Colon (tissue), 2 donors: ENCODE measurements at regions not wholly inside any gene's neighbourhood (a gene's known extent, or its start where the extent isn't known, plus 50 kb on each side); places are given as distances from the start of the nearest gene placed in this dataset.

Experiments
- FAIRE-seq: peaks from 2 replicates; lab custom pipeline; 2012; peaks lifted over from hg19 to GRCh38; lab: Jason Lieb, UNC
- donor health status: control.
- donor health status: control.

DNA sequence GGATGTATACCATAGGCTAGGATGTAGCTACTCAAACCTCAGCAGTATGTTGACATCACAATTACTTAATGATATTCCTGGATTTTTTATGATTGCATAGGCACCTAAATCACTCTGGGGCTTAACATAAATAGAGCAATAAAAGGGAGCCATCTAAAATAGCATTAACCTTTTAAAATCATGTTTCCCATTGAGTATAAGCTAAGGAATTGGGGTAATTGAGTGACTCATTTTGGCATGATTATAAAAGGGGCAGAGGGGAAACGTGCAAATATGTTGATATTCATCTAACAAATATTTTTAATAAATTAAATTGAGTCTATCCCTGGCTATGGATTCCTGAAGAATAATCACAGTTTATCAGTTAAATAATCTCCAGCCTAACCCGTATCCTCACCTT is 74.0 kb upstream of the ADGRF1 start:
- FAIRE-seq, result no peak

DNA sequence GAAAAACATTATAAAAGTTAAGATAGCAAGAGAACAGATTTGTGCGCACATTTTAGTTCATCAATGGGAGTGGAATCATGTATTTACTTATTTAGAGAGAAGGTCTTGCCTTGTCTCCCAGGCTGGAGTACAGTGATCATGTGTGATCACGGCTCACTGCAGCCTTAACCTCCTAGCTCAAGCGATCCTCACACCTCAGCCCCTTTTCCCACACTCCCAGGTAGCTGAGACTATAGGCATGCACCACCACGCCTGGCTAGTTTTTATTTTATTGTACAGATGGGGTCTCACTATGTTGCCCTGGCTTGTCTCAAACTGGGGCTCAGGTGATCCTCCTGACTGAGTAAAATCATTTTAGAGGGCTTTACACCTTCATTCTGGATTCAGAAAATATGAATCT is 72.3 kb upstream of the ADGRF1 start:
- no peak for FAIRE-seq

DNA sequence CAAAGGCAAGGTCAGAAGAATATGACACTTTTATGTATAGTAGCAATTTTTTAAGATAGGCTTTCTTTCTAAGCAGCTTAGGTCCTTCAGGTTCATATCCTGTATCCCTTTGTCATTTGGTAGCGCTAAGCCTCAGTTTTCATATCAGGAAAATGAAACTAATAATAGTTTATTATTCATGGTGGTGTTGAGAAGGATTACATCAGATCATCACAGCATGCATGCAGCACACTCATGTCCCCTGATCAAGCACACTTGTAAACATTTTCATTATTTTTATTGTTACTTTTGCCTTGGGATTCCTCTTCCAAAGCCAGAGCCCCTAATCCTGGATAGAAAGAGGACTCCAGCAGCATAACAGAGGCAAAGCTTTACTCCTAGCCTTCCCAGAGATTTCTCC is 70.2 kb upstream of the ADGRF1 start:
- FAIRE-seq, result no peak

DNA sequence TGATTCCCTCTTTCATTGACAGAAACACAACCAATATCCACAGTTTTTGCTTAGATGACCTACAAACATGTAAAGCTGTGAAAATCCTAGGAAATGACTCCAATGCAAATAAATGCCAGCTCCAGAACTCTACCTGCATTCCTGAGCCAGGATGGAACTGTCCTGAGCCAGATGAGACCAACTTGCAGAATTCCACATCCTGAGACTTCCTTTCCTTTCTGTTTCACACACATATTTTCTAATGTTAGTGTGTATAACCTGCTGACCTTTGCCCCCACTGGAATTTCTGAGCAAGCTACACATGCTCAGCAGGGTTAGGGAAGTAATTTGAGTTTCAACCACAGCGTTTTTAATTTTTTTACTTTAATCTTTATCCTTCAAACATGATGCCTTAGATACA is 69.6 kb upstream of the ADGRF1 start:
- no peak for FAIRE-seq

DNA sequence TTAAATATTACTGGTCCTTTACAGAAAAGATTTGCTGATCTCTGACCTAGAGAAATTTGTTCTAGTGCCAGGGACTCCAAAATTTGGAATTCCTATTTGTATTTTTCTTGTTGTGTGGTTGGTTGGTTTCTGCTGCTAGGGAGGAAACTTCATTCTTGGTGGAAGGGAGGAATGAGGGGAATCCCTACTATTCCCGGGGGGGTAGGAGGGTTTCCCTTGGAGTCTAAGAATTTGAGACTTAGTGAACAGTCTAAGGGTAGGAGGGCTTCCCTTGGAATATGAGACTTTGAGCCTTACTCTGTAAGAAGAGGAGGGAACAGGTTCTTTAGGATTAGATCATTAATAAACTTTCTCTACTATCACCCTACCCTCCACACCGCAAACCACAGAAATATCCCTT is 67.1 kb upstream of the ADGRF1 start:
- FAIRE-seq, result no peak

DNA sequence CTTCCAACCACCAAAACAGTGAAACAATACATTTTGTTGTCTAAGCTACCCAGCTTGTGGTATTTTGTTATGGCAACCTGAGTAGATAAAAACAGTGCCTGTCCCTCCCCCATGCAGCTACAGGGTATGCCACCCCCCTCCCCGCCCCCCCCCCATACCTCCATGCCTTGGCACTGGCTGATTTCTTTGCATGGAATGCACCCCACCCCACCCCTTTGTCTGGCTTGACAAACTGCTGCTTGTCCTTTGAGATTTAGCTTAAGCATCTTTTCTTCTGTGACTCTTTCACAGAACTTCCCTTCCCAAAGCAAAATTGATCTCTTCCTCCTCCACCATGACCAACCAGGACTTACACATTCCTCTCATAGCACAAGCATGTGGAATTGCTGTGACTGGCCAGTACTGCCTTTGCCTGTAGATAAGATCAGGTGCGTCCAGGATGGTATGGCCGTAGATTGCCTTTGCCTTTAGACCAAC is 64.6 kb upstream of the ADGRF1 start:
- no peak for FAIRE-seq

DNA sequence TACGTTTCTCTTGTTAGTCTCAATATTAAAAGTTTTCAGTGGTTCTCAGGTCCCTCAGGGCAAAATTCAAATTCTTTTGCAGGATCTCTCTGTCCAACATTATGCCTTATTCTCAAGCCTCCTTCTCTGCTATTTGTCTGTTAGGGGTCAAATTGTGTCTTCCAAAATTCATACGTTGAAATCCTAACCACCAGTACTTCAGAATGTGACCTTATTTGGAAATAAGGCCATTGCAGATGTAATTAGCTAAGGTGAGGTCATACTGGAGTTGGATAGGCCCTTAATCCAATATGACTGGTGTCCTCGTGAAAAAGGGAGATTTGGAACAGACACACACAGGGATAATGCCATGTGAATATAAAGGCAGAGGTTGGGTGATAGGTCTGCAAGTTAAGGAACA is 64.1 kb upstream of the ADGRF1 start:
- no peak for FAIRE-seq

DNA sequence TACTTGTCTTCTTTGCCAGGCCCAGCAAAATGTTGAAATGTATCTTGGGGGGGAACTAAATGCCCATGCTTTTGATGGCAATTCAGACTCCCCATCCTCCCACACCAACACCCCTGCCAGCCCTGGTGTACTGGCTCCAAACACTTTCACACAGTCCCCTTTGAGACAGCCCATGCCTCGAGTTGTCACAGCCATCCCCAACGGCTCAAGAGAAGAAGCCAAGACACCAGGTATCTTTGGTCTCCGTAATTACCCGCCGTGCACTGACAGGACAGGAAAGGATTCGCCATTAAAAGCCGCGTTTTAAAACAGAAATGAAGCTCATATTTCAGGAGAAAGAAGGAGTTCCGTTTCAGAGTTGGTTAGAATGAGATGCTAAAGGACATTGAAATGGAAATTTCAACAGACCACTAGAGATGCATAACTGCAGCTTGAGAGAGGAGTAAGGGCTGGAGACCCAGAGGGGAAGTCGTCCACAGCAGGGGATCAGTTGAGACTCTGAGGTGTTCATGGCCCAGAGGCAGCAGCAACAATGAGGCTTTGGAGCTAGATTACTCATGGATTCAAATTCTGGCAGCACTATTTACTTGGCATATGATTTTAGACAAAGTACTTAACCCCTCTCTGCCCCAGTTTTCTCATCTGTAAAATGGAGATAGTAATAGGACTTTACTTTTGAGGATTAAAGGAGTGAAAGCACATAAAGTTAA is 63.5 kb upstream of the ADGRF1 start:
- no peak for FAIRE-seq

DNA sequence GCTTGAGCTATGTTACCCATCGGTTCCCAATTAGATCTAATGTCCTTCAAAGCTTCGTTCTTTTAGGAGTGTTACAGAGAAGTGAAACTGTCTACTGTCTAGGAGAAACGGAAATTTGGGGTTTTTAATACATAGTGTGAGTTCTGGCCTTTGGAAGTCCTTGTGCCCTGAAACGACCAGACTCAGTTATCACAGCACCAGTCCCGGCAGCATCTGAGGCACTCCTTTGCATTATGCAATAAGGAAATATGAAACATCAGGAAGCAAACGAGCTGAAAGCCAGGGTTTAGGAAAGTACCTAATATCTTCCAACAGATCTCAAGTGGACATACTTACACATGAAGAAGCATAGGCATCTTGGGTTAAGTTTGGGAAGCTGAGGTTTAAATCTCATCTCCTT is 61.8 kb upstream of the ADGRF1 start:
- no peak for FAIRE-seq

DNA sequence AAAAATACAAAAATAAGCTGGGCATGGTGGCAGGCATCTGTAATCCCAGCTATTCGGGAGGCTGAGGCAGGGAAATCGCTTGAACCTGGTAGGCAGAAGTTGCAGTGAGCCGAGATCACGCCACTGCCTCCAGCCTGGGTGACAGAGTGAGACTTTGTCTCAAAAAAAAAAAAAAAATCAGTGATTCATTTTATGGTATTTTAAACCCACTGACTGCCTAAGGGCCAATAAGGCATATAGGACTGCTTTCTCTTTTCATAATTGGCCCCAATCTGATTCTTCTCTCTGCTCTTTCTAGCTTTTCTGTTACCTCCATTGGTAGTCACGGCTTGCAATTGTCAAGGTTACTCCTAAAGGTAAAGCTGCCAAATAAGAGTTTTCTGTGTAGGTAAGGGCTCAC is 60.2 kb upstream of the ADGRF1 start:
- FAIRE-seq, result no peak

DNA sequence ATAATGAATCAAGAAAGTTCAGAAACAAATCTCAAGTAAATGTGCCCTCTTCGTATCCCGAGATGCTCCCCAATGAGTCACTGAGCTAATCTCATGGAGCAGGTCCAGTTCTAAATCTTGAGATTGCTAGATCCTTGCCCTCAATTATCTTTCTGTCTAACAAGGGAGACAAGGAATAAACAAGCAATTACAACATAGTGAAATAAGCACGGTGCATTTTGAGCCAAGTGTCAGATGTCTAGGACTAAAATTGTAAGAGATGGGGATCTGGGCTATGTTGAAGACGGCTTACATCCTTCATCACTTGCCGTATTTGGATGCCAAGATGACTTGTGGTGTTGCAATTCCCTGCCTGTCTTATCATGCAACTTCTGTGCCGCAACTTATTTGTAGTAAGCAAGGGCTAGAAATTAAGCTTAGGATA is 56.5 kb upstream of the ADGRF1 start:
- no peak for FAIRE-seq

DNA sequence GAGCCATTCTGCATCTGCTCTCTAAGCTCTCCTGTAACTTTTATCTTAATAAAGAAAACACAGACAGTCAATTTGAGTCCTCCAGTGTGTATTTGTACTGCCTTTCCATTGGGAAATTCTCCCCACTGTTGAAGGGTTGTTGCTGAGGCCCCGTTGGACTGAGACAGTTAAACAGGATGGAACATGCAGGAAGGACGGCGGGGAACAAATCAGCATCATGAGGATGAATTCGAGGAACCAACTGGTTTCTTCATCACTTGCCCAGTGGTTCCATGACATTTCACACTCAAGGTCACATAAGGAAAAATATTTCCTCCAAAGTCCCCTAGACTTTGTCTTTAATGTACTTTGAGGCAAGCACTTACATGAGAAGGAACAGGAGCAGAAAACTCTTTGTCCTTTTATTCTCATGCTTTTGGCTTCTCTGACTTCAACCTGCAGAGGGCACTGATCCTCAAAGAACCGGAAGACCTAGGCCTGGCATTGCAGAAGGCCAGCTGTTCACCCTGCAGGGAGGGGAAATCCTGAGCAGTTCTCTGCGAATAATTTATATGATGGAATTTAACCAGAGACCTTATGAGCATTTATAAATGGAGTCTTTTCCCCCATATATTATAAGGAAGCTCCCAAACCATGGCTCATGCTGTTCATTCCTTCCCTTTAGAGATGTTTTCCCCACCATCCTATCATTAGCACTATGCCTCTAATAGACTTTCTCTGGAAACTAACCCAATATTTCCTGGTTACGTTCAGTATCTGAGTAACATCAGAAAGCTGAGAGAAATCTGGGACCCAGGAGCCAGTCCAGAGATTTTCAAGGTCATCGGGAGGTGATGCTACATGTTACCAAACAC is 55.2 kb upstream of the ADGRF1 start:
- no peak for FAIRE-seq

DNA sequence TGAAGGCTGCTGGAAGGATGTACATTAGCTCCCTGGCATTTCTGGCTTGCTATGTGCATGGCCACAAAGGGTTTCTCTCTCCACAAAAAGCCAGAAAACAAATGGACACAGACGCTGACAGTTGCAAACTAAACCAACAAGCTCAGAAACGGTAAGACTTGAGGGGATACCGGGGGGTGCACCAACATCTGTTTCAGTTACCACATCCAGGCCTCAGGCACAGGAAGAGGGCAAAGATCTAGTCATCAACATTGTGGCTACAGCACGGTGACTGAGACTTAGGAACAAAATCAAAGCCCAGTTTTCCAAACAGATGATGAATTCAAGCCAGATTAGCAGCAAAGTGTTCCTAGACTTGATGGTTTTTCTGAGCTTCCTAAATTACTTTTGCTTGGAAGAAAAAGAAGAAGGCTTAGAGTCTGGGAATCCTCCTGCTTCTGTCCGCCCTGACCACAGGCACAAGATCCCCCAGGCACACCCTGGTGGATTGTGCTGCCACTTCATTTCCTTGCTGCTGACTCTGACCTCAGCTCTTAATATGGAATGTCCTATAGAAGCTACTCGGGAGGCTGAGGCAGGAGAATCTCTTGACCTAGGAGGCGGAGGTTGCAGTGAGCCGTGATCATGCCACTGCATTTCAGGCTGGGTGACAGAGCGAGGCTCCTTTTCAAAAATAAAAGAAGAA is 54.2 kb upstream of the ADGRF1 start:
- FAIRE-seq, result no peak

DNA sequence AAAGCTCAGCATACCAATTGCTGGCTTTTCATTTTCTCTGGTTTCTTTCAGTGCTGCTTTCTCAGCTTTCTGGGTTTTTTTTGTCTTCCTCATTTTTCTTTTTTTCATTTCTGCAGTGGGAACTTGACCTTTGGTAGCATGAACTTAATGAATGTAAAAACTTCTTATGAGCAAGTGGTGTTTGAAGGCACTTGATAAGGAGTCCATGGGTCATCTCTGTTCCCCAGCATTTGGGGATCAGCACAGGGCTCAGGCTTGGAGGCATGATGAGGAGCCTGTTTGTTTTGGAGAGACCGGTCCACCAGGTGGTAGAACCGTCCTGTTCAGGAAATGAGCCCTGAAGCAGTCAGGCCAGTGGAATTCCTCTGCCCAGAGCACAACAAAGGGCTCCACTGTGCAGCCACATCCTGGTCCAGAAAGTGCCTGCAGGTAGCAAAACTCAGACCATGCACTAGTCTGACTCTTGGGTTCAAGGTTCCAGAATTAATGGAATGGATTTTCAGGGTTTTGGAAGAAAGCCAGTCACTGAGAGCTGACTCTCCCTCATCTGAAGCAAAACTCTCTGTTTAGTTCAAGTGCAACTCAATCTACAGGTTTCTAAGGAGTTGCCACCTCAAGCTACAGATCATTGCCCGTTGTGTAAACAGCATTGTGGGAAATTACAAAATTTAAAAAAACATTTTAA is 52.3 kb upstream of the ADGRF1 start:
- no peak for FAIRE-seq

DNA sequence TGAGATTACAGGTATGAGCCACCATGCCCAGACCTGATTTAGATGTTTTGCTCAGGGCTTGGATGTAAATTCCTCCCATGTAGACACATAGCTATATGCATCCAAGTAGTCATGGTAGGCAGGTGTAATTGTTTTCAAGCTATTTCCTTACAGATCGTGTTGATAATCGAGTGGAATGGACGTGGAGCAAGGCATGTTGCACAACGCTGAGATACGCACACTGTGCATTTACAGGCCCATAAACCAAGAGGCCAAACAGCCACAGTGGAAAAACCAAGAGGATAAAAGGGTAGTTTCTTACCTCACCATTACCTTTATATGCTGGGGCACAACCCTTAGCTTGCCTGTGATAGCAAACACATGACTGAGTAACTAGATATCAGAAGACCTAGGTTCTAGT is 51.0 kb upstream of the ADGRF1 start:
- no peak for FAIRE-seq

DNA sequence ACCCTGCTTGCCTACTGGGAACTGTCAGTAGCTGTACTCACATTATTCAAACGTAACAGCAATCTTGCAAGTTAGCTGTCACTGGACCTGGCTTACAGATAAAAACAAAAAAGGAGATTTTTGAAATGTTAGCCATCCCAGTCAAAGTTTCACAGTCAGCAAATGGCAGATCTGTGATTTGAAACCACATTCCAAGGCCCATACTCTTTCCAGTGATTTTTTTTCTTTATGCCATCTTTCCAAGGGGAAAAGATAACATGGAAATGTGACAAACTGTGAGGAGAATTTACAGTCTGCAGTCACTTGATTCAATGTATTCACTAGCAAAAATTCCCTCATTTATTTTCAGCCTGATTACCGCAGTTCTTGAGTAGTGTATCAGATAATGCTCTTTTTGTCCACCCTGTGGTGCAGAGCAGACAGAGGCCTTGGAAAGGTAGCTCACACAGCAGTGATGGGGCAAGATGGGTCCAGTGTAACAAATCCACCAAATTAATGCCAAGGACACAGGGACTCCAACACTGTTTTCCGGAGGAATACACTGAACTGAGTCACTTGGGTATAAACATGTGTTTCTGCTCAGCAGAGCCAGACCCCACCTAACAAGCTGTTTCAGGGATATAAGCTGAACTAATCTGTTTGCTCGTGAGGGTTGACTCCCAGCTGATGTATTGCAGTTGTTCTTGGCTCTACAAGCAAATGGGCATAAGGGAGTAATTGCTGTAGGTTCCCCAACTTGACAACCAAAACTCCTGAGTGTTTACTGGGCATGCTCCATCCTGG is 49.9 kb upstream of the ADGRF1 start:
- FAIRE-seq, result no peak
